Inflammatory macrophage treated with lipopolysaccharide for 1 hour (primary cell): ENCODE measurements at regions not wholly inside any gene's neighbourhood (a gene's known extent, or its start where the extent isn't known, plus 50 kb on each side); places are given as distances from the start of the nearest gene placed in this dataset.

Source experiments
- DNase-seq, 2 donors: peaks; one replicate each; pipeline ENCODE4 v3.0.0-alpha.2; 2020 to 2022

DNA sequence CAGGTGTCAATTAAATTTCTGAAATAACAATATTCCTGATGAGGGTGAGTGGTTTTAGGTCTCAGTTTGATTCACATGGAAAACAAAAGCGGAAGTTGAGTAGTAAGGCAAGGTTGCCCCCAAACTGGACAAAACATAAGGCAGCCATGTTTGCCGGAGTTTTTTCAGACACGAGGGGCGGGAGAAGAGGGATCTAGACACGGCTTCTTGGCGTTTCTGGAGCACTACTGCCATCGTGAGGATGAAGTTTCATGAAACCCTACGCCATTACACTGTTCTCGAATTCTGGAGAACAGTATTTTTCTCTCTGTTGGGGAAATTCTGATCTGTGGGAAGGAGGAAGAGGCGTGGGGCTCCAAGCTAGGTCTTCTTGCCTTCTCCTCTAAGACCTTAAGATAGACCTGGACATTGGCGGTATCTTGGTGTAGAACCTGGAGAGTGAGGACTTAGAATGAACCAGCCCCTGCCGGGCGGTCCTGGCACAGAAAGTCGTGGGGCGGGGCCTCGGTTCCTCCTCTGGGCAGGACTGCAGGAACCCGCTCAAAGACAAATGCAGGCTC, 160.3 kb downstream of the OR13H1 start:
- no peak for DNase-seq

DNA sequence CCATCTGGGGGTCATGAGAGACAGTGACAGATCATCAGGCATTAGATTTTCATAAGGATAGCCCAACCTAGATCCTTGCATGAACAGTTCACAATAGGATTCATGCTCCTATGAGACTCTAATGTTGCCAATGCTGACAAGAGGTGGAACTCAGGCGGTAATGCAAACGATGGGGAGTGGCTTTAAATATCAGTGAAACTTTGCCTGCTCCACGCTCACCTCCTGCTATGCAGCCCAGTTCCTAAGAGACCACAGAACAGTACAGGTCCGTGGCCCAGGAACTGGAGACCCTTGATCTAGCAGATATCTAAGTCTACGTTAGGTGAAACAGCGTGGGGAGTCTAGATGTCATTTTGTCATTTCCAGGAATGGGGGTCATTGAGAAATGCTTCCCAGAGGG, 165.7 kb downstream of the OR13H1 start:
- no peak for DNase-seq

DNA sequence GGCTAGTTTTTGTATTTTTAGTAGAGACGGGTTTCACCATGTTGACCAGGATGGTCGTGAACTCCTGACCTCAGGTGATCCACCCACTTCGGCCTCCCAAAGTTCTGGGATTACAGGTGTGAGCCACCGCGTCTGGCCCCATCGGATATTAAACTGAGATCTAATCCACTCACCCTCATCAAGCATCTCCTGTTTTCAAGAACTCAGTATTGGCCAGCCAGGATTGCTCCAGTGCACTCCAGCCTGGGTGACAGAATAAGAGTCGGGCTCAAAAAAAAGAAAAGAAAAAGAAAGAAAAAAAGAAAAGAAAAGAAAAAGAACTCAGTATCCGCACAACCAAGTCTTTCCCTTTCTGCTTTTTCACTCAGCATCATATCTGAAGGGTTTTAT, 167.6 kb downstream of the OR13H1 start:
- no peak for DNase-seq

DNA sequence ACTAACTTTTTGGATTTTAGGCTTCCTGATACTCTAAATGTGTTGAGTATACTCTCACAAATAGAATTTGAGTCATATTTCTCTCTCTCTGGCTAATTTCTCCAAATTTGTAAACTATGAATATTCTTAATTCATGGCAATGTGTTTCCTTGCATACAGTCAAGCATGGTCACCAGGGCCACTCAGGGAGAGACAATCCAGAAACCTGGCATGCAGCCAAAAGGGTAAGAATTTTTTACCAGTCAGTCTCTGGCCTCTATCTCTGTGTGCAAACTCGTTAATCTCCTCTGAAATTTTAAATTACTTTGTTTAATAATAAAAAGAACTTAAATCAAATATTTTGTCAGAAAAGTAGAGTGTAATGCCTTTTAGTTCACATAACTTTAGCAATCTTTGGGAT, 179.8 kb downstream of the OR13H1 start:
- no peak for DNase-seq

DNA sequence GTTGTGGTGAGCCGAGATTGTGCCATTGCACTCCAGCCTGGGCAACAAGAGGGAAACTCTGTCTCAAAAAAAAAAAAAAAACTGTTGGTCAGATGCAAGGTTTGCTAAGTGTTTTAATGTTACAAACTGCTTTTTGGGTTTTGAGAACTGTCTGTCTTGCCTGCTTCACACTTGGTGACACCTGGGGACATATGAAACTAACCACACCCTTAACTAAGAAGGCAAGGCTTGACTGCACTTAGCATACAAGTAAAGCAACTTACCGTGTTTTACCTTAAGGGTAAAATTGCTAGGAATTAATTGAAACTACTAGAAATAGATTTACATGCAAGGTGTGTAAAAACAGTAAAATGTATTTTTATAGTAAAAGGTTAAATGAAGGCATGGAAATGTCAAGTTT, 180.4 kb downstream of the OR13H1 start:
- DNase-seq = no peak

DNA sequence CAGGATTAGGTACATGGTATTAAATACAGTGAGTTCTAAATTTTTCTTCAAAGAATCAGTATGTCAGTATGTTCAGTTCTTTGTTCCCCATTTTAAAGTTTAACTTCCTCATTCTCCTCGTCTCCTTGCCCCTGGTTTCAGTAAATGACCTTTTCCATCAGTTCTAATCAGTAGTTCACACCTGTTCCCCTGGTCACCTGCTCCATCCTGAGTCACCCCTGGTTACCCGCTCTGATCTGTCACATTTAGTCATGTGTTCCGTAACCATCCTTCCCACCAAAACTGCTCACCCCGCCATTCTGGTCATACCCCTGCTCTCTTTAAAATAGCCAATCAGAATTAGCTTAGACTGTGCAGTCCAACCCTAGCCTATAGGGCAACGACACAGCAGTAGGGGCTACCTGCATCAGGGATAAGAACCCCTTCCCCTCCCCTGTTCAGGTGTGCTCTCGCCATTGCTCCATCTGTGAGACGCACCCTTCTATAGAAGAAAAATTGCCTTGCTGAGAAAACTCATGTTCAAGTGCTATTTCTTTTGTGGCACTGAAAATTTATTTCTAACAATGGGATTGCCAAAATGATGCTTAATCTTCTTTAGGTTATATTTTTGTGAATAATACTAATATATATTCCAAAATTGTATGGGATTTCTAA, 181.3 kb downstream of the OR13H1 start:
- DNase-seq = no peak

DNA sequence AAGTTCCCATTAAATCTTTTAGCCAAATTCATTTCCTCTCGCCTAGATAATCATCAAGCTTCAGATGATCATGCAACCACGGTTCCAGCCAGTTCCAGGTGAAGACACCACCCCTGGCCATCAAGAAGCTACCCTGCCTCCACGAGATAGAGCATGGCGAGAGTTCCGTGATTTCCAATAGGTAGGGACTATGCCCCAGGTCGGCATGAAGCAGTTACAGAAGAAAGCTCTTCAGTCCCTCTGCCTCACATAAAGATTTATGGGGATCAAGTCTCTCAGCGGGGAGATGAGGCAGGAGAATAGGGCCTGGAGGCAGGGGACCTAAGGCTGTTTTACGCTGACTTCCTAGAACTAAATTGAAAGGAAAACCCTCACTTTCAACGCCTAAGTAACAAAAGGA, 183.9 kb downstream of the OR13H1 start:
- no peak for DNase-seq

DNA sequence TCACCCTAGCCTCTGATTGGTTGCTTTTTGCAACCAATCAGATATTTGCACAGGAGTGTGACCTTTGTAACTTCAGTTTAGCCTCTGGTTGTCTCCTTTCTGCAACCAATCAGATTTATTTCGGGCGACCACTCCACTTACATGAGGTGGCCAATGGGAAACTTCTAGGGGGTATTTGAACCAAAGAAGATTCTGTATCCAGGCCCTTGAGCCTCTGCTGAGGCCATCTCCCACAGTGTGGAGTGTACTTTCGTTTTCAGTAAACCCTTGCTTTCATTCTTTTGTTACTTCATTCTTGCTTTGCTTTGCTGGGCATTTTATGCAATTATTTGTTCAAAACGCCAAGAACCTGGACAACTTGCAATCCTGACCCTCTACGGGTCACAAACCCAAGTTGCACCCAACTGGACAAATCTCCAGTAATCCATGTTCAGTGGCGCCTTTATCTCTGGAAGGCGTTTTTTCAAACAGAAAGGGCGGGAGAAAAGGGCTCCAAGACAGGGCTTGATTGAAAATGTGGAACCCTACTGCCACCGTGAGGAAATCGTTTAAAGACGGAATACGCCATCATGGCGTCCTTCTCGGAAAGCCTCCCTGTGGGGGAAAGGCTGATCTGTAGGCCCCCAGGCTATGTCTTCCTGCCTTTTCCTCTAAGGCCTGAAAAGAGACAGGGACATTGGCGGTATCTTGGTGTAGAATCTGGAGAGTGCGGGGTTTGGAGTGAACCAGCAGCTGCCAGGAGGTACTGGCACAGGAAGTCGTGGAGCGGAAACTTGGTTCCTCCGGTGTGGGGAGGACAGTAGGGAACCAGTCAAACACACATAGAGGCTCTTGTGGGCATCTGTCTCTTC, 184.6 kb downstream of the OR13H1 start:
- no peak for DNase-seq

DNA sequence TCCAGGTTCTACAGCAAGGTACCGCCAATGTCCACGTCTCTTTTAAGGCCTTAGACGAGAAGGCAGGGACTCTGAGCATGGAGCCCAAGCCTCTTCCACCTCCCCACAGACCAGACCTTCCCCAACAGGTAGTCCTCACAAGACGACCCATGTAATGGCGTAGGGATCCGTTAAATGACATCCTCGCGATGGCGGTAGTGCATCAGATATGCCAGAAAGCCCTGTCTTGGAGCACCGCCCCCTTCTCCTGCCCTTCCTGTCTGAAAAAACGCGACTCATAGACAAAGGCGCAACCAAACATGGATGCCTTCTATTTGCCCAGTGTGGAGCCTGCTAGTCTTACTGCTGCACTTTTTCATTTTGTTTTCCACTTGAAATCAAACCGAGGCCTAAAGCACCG, 185.4 kb downstream of the OR13H1 start:
- DNase-seq = no peak

DNA sequence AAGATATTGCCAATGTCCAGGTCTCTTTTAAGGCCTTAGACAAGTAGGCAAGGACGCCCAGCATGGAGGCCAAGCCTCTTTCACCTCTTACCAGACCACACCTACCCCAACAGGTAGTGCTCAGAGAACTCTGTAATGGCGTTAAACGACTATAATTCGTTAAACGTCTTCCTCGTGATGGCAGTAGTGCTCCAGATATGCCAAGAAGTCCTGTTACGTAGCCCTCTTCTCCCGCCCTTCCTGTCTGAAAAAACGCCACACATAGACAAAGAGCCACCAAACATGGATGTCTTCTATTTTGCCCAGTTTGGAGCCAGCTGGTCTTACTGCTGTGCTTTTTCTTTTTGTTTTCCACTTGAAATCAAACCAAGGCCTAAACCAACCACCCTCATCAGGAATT, 190.7 kb downstream of the OR13H1 start:
- DNase-seq = no peak

DNA sequence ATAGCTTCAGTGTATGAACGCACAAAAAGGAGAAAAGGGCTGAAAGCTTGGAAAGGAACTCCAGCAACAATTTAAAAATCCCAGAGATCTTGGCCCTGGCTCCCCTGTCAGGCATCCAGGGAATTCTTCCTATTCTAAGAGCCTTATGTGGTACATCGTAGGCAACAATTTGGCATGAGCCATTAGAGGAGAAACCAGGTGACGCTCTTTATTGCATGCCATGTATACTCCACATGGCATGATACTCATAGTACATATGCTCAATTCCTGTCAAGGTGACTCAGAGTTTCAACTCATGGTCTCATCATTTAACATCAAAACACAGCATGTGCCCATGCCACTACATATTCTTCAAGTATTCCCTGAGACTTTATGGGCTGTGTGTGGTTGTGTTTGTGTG, 191.3 kb downstream of the OR13H1 start:
- DNase-seq = no peak

DNA sequence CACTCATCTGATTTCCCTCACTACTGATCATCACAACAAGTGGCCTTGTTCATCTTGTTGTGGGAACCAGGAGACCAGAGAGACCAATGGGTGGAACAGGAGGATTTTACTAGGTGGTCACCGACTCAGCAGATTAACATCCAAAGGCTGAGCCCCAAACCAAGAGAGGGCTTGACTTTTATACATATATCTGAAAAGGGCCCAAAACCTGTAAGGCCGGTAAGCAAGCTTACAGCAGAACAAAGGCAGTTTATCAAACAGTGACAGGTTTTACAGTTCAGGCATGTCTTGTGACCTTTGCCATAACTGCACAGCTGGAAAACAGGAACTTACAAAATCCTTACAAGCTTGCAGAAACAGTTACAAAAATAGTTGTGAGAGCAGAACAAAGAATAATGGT, 195.9 kb downstream of the OR13H1 start:
- DNase-seq = peak; percentile 1 to 21

DNA sequence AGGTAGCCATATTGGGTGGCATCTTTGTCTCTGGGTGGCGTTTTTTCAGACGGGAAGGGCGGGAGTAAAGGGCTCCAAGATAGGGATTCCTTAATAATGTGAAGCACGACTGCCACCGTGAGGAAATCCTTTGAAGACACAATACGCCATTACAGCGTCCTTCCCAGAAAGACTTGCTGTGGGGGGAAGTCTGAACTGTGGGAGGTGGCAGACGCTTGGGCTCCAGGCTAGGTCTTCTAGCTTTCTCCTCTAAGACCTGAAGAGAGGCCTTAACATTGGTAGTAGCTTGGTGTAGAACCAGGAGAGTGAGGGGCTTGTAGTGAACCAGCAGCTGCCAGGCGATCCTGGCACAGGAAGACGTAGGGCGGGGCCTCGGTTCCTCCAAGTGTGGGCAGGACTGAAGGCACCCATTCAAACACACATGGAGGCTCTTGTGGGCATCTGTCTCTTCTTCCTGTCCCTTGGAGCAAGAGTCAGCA, 197.3 kb downstream of the OR13H1 start:
- no peak for DNase-seq

DNA sequence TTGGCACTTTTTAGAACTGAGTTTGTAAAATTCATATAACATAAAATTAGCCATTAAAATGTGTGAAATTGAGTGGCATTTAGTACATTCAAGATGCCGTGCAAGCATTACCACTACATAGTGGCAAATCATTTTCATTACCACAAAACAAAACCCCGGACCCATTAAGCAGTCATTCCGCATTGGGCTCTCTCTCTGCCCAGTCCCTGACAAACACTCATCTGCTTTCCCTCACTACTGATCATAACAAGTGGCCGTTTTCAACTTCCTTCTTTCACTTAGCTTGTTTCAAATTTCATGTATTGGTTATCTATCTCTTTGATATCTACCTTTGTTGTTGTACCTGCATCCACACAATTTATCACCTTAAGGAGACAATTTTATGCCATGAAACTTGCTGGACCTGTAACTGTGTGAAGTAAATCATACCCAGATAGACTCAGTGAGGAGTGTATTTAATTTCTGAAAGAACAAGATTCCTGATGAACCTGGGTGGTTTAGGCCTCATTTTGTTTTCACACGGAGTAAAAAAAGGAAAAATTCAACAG, 202.1 kb downstream of the OR13H1 start:
- DNase-seq = no peak

DNA sequence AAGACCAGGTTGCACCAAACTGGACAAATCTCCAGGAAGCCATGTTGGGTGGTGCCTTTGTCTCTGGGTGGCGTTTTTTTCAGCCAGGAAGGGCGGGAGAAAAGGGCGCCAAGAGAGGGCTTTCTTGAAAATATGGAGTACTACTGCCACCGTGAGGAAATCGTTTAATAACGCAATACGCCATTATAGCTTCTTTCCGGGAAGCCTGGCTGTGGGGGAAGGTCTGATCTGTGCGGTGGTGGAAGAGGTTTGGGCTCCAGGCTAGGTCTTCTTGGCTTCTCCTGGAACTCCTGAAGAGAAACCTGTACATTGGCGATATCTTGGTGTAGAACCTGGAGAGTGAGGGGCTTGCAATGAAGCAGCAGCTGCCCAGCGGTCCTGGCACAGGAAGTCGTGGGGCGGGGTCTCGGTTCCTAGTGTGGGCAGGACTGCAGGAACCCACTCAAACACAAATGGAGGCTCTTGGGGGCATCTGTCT, 202.7 kb downstream of the OR13H1 start:
- DNase-seq = no peak

DNA sequence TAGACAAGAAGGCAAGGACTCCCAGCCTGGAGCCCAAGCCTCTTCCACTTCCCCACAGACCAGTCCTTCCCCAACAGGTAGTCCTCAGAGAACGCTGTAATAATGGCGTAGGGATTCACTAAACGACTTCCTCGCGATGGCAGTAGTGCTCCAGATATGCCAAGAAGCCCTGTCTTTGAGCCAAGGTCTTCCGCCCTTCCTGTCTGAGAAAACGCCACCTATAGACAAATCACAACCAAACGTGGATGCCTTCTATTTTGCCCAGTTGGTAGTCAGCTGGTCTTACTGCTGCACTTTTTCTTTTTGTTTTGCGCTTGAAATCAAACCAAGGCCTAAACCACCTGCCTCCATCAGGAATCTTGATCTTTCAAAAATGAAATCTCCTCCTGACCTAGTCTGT, 203.3 kb downstream of the OR13H1 start:
- DNase-seq = no peak

DNA sequence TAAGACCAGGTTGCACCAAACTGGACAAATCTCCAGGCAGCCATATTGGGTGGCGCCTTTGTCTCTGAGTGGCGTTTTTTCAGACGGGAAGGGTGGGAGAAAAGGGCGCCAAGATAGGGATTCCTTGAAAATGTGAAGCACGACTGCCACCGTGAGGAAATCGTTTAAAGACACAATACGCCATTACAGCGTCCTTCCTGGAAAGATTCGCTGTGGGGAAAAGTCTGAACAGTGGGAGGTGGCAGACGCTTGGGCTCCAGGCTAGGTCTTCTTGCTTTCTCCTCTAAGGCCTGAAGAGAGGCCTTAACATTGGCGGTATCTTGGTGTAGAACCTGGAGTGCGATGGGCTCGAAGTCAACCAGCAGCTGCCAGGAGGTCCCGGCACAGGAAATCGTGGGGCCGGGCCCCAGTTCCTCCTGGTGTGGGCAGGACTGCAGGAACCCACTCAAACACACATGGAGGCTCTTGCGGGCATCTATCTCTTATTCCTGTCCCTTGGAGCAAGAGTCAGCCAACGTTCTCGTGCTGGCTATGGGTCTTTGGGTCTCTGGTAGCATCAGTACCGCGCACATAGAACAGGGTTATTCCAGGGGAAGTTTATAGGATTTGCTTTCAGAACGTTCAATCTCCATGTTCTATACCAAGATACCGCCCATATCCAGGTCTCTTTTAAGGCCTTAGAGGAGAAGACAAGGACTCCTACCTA, 208.8 kb downstream of the OR13H1 start:
- DNase-seq = no peak

DNA sequence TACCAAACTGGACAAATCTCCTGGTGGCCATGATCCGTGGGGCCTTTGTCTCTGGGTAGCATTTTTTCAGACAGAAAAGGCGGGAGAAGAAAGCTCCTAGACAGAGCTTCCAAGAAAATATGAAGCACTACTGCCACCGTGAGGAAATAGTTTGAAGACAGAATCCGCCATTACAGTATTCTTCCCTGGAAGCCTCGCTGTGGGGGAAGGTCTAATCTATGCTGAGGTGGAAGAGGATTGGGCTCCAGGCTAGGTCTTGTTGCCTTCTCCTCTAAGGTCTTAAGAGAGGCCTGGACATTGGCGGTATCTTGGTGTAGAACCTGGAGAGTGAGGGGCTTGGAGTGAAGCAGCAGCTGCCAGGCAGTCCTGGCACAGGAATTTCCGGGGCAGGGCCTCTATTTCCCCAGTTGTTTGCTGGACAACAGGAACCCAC, 218.9 kb downstream of the OR13H1 start:
- DNase-seq = no peak

DNA sequence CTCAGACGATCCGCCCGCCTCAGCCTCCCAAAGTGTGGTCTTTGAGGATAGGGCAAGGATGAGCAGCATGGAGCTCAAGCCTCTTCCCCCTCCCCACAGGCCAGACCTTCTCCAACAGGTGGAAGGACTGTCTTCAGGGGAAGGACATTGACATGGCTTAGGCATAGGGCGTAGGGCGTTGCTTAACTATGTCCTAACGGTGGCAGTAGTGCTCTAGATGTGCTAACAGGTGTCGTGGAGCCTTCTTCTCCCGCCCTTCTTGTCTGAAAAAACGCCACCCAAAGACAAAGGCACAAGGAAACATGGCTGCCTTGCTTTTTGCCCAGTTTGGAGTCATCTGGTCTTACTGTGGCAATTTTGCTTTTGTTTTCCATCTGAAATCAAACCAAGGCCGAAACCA, 219.8 kb downstream of the OR13H1 start:
- DNase-seq = no peak

DNA sequence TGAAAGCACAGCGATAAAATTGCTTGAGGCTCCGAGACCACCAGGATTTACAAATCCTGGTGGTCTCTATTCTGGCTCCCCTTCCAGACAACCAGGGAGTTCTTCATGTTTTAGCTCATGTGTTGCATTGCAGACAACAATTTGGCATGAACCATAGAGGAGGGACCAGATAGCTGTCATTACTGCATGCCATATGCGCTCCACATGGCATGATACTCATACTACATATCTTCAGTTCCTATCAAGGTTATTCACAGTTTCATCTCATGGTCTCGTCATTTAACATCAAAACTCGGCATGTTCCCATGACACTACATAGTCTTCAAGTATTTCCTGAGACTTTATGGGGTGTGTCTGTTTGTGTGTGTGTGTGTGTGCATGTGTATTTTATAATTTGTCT, 220.3 kb downstream of the OR13H1 start:
- DNase-seq = no peak

DNA sequence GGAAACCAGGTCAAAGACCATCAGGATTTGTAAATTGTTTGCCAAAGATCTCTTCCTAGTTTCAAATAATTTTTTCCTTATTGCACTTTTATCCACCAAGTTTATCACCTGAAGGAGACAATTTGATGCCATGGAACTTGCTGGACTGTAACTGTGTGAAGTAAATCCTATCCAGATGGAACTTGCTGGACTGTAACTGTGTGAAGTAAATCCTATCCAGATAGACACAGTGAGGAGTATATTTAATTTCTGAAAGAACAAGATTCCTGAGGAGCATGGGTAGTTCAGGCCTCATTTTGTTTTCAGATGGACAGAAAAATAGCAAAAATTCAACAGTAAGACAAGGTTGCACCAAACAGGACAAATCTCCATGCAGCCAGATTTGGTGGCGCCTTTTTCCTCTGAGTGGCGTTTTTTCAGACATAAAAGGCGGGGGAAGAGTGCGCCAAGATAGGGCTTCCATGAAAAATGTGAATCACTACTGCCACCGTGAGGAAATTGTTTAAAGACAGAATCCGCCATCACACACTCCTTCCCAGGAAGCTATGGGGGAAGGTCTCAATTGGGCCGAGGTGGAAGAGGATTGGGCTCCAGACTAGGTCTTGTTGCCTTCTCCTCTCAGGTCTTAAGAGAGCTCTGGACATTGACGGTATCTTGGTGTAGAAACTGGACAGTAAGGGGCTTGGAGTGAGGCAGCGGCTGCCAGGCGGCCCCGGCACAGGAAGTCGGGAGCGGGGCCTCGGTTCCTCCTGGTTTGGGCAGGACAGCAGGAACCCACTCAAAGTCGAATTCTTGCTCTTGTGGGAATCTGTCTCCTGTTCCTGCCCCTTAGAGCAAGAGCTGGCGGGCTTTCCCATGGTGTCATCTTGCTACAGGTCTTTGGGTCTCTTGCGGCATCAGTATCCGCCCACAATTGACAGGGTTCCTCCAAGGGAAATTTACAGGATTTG, 234.7 kb downstream of the OR13H1 start:
- no peak for DNase-seq

DNA sequence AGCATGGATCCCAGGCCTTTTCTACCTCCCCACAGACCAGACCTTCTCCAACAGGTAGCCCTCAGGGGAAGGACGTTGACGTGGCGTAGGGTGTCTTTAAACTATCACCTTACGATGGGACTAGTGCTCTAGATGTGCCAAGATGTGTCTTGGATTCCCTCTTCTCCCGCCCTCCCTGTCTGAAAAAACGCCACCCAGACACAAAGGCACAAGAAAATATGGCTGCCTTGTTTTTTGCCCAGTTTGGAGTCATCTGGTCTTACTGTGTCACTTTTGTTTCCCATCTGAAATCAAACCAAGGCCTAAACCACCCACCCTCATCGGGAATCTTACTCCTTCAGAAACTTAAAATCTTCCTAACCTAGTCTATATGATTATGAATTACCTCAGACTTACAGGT, 235.4 kb downstream of the OR13H1 start:
- no peak for DNase-seq
